ENCODE measurements at regions not wholly inside any gene's neighbourhood (a gene's known extent, or its start where the extent isn't known, plus 50 kb on each side); places are given as distances from the start of the nearest gene placed in this dataset.

DNA sequence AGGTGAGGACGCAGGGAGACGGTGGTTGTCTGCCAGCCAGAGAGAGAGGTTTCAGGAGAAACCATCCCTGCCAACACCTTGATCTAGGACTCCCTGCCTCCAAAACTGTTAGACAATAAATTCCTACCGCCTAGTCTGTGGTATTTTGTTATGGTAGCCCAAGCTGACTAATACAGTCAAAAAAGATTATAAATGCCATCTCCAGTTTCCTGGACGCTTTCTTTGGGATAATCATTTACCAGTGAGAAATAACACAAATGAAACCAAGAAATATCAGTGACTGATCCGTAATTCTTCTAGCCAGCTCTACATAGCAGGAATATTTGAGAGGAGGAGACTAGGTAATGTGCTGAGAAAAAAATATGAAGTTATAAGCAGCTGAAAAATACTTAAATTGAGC is 707.8 kb upstream of the LMCD1 start:
- TF ChIP-seq EZH2 (IDR thresholded peaks at IDR 0.05; ENCODE audit: borderline replicate concordance, insufficient read depth, low read length, poor library complexity, severe bottlenecking) = no peak
- no peak for TF ChIP-seq EP300 (conservative IDR thresholded peaks at IDR 0.05; ENCODE audit: poor library complexity, severe bottlenecking)
- TF ChIP-seq, protein P1, sequence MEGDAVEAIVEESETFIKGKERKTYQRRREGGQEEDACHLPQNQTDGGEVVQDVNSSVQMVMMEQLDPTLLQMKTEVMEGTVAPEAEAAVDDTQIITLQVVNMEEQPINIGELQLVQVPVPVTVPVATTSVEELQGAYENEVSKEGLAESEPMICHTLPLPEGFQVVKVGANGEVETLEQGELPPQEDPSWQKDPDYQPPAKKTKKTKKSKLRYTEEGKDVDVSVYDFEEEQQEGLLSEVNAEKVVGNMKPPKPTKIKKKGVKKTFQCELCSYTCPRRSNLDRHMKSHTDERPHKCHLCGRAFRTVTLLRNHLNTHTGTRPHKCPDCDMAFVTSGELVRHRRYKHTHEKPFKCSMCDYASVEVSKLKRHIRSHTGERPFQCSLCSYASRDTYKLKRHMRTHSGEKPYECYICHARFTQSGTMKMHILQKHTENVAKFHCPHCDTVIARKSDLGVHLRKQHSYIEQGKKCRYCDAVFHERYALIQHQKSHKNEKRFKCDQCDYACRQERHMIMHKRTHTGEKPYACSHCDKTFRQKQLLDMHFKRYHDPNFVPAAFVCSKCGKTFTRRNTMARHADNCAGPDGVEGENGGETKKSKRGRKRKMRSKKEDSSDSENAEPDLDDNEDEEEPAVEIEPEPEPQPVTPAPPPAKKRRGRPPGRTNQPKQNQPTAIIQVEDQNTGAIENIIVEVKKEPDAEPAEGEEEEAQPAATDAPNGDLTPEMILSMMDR (IDR thresholded peaks at IDR 0.05; ENCODE audit: poor library complexity, severe bottlenecking) = no peak
- no peak for TF ChIP-seq POLR2AphosphoS5 (IDR thresholded peaks at IDR 0.05)
- TF ChIP-seq, protein P2, sequence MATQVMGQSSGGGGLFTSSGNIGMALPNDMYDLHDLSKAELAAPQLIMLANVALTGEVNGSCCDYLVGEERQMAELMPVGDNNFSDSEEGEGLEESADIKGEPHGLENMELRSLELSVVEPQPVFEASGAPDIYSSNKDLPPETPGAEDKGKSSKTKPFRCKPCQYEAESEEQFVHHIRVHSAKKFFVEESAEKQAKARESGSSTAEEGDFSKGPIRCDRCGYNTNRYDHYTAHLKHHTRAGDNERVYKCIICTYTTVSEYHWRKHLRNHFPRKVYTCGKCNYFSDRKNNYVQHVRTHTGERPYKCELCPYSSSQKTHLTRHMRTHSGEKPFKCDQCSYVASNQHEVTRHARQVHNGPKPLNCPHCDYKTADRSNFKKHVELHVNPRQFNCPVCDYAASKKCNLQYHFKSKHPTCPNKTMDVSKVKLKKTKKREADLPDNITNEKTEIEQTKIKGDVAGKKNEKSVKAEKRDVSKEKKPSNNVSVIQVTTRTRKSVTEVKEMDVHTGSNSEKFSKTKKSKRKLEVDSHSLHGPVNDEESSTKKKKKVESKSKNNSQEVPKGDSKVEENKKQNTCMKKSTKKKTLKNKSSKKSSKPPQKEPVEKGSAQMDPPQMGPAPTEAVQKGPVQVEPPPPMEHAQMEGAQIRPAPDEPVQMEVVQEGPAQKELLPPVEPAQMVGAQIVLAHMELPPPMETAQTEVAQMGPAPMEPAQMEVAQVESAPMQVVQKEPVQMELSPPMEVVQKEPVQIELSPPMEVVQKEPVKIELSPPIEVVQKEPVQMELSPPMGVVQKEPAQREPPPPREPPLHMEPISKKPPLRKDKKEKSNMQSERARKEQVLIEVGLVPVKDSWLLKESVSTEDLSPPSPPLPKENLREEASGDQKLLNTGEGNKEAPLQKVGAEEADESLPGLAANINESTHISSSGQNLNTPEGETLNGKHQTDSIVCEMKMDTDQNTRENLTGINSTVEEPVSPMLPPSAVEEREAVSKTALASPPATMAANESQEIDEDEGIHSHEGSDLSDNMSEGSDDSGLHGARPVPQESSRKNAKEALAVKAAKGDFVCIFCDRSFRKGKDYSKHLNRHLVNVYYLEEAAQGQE (IDR thresholded peaks at IDR 0.05; ENCODE audit: borderline replicate concordance) = no peak
- no peak for TF ChIP-seq MXI1 (conservative IDR thresholded peaks at IDR 0.05; ENCODE audit: poor library complexity, severe bottlenecking)
